Testis (tissue), 2 donors: ENCODE measurements at regions not wholly inside any gene's neighbourhood (a gene's known extent, or its start where the extent isn't known, plus 50 kb on each side); places are given as distances from the start of the nearest gene placed in this dataset.

ENCODE experiments used
- CTCF ChIP-seq, 3 experiments: fragments of 450-650 bp in 2 of 3; fragments of 200-600 bp in 1 of 3; sonication (generic) in 1 of 3; IDR thresholded peaks; one replicate each; pipeline ENCODE4 v1.5.1; 2016 to 2019; ENCODE audit warnings: antibody characterized with exemption in 3 of 3, mild to moderate bottlenecking in 2 of 3, moderate library complexity in 1 of 3
- POLR2A ChIP-seq: fragments of 450-650 bp; IDR thresholded peaks from one replicate; pipeline ENCODE4 v1.6.1; 2017; ENCODE audit warnings: antibody characterized with exemption, mild to moderate bottlenecking, moderate library complexity

GRCh38 chr3:104768886-104769285 lies 597.8 kb upstream of the ALCAM start:
- no peak for TF ChIP-seq CTCF (IDR thresholded peaks at IDR 0.05)
- no peak for TF ChIP-seq POLR2A
